GM12878 (cell line): ENCODE measurements at regions not wholly inside any gene's neighbourhood (a gene's known extent, or its start where the extent isn't known, plus 50 kb on each side); places are given as distances from the start of the nearest gene placed in this dataset.

Experiments
- ATAC-seq: fragments of 200-7000 bp; cut with Tn5 transposase; 3 replicates; pipeline ENCODE4 v1.9.1; 2020; ENCODE audit warnings: mild to moderate bottlenecking, moderate library complexity
- BruUV-seq: library from RNA; stranded (reverse); fragments of 400-500 nt; replicated peaks from 2 replicates; lab custom pipeline; 2021; lab: Mats Ljungman, UMichigan
- CTCF ChIA-PET: fragments of 300-600 bp; sonication (Branson Sonifier 250); formaldehyde crosslinking; extraction: SDS; loops from one replicate; lab custom pipeline; 2021; ENCODE audit warnings: inconsistent platforms; lab: Yijun Ruan, JAX
- POLR2A ChIA-PET: fragments of 350-600 bp; formaldehyde crosslinking; extraction: SDS; loops from one replicate; lab custom pipeline; 2021; ENCODE audit warnings: inconsistent platforms; lab: Charles Lee
- RAD21 ChIA-PET: fragments of 300-600 bp; sonication (Branson Sonifier 250); formaldehyde crosslinking; loops from one replicate; lab custom pipeline; 2023; ENCODE audit warnings: antibody characterized with exemption; ENCODE audit not compliant: unreplicated experiment; lab: Charles Lee
- SMC1A ChIA-PET: fragments of 300-600 bp; sonication (Branson Sonifier 250); formaldehyde crosslinking; loops from one replicate; lab custom pipeline; 2023; ENCODE audit not compliant: unreplicated experiment, uncharacterized antibody; lab: Charles Lee
- DNase-seq: peaks from one replicate; pipeline ENCODE4 v3.0.0-alpha.2; 2011; ENCODE audit warnings: low read depth, low spot score
- FAIRE-seq: peaks from 3 replicates; lab custom pipeline; 2011; peaks lifted over from hg19 to GRCh38; lab: Jason Lieb, UNC
- H2AFZ ChIP-seq: 2 replicates; pipeline ENCODE4 v1.6.0; 2011; ENCODE audit warnings: low read depth, low read length, control low read depth; ENCODE audit not compliant: control insufficient read depth
- H3K27ac ChIP-seq: 2 replicates; pipeline ENCODE4 v1.5.1; 2011; ENCODE audit warnings: control low read depth; ENCODE audit not compliant: control insufficient read depth, insufficient read depth
- H3K27me3 ChIP-seq, 2 experiments: replicated peaks in 1 of 2; 2 replicates each; pipeline versions ENCODE4 v1.6.0 to v1.6.1; 2011; ENCODE audit warnings: low read length in 1 of 2; ENCODE audit not compliant: control insufficient read depth in 2 of 2, insufficient read depth in 2 of 2
- H3K36me3 ChIP-seq, 2 experiments: 2 replicates each; pipeline ENCODE4 v1.5.1; 2011; ENCODE audit warnings: low read length in 1 of 2; ENCODE audit not compliant: control insufficient read depth in 2 of 2, insufficient read depth in 2 of 2
- H3K4me1 ChIP-seq: 2 replicates; pipeline ENCODE4 v1.6.1; 2011; ENCODE audit warnings: mild to moderate bottlenecking, low read length, moderate library complexity, mixed read lengths; ENCODE audit not compliant: control insufficient read depth, insufficient read depth
- H3K4me2 ChIP-seq: 2 replicates; pipeline ENCODE4 v1.6.0; 2011; ENCODE audit warnings: control low read depth; ENCODE audit not compliant: control insufficient read depth, insufficient read depth
- H3K4me3 ChIP-seq: fragments of 200-600 bp; sonication (generic); 2 replicates; pipeline ENCODE4 v1.5.1; 2016
- H3K79me2 ChIP-seq: 2 replicates; pipeline ENCODE4 v1.6.0; 2011; ENCODE audit warnings: low read length; ENCODE audit not compliant: control insufficient read depth, insufficient read depth
- H3K9ac ChIP-seq: 2 replicates; pipeline ENCODE4 v1.8.0; 2011; ENCODE audit warnings: low read length, control low read depth, mixed read lengths; ENCODE audit not compliant: control insufficient read depth, insufficient read depth
- H3K9me3 ChIP-seq: replicated peaks from 3 replicates; pipeline ENCODE4 v1.5.1; 2011; ENCODE audit warnings: mild to moderate bottlenecking, low read length; ENCODE audit not compliant: control insufficient read depth, insufficient read depth
- H4K20me1 ChIP-seq: 2 replicates; pipeline ENCODE4 v1.6.0; 2011; ENCODE audit not compliant: control insufficient read depth, insufficient read depth
- ASH2L ChIP-seq: fragments of 300-600, 200-600 bp; sonication (generic); IDR thresholded peaks from 2 replicates; pipeline ENCODE4 v1.6.1; 2017; ENCODE audit warnings: low read depth, mild to moderate bottlenecking, borderline replicate concordance
- CBFB ChIP-seq: IDR thresholded peaks from 2 replicates; pipeline ENCODE4 v1.6.1; 2016; ENCODE audit warnings: antibody characterized with exemption, low read depth
- CREB1 ChIP-seq: IDR thresholded peaks from 2 replicates; pipeline ENCODE4 v1.6.1; 2012; ENCODE audit warnings: low read depth, mild to moderate bottlenecking, inconsistent platforms
- GABPA ChIP-seq: IDR thresholded peaks from 2 replicates; pipeline ENCODE4 v1.6.1; 2014; ENCODE audit warnings: antibody characterized with exemption, low read depth, mild to moderate bottlenecking, inconsistent platforms
- GATAD2B ChIP-seq: fragments of 450-650 bp; conservative IDR thresholded peaks from 2 replicates; pipeline ENCODE4 v1.6.1; 2017; ENCODE audit warnings: low read depth, mild to moderate bottlenecking, moderate library complexity
- KAT2A ChIP-seq: conservative IDR thresholded peaks from 2 replicates; pipeline ENCODE4 v1.6.1; 2011; ENCODE audit warnings: low read depth, low read length; ENCODE audit not compliant: control insufficient read depth
- MEF2B ChIP-seq: fragments of 450-650 bp; IDR thresholded peaks from 2 replicates; pipeline ENCODE4 v1.6.1; 2018; ENCODE audit warnings: mild to moderate bottlenecking, moderate library complexity; ENCODE audit not compliant: partially characterized antibody, poor library complexity, severe bottlenecking
- RAD21 ChIP-seq: IDR thresholded peaks from 2 replicates; pipeline ENCODE4 v1.6.1; 2011; ENCODE audit warnings: mild to moderate bottlenecking, low read depth, low read length, moderate library complexity; ENCODE audit not compliant: insufficient read depth
- WRNIP1 ChIP-seq: IDR thresholded peaks from 2 replicates; pipeline ENCODE4 v1.6.1; 2011; ENCODE audit warnings: low read depth, low read length, improper control_type of control experiment, borderline replicate concordance
- WGBS: methylation state at CpG from one replicate; pipeline ENCODE4 v1.1.6; 2016; ENCODE audit warnings: low lambda C conversion rate; ENCODE audit not compliant: insufficient replicate concordance, insufficient coverage; ENCODE audit errors: missing lambda C conversion rate; 5-methylcytosine and 5-hydroxymethylcytosine counted together
- in situ Hi-C: fragments of 300-500 bp; cut with MboI; formaldehyde crosslinking; loops from 9 replicates; pipeline ENCODE4 v1.14.3; 2018; ENCODE audit warnings: mixed read lengths
- intact Hi-C: fragments of 100-400 bp; cut with micrococcal nuclease; formaldehyde crosslinking; loops from one replicate; pipeline ENCODE4 v1.14.2; 2022; ENCODE audit not compliant: unreplicated experiment
- TF ChIP-seq, protein P1 (sequence below): fragments of 450-650 bp; formaldehyde crosslinking; IDR thresholded peaks from 2 replicates; pipeline ENCODE4 v1.5.0; 2022; ENCODE audit warnings: mild to moderate bottlenecking, missing genetic modification characterization
- TF ChIP-seq, protein P2 (sequence below): fragments of 150-350 bp; IDR thresholded peaks from 2 replicates; pipeline ENCODE4 v1.6.1; 2016; ENCODE audit warnings: low read depth, low read length
- TF ChIP-seq, protein P3 (sequence below): fragments of 150-350 bp; IDR thresholded peaks from 2 replicates; pipeline ENCODE4 v1.6.1; 2014; ENCODE audit warnings: mild to moderate bottlenecking, low read depth, low read length
- TF ChIP-seq, protein P4 (sequence below): IDR thresholded peaks from 2 replicates; pipeline ENCODE4 v1.6.1; 2011; ENCODE audit warnings: low read depth, low read length, improper control_type of control experiment, borderline replicate concordance

DNA sequence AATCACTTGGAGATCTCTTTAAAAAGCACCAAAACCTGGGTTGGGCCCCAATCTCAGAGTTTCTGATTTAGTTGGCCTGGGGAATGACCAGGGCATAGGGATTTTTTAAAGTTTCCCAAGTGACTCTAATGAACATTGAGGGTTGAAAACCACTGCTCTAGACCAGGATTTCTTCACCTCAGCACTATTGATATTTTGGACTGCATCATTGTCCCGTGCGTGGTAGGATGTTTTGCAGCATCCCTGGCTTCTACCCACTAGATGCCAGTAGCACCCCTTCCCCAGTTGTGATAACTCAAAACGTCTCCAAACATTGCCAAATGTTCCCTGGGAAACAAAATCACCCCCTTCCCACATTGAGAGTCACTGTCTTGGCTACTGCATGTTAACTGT lies 61.8 kb downstream of the ATXN3L start:
- Histone ChIP-seq H3K9me3 (peaks cover 10% of the 10 kb centered on the region; the same call in 2 of the 3 replicates), H4K20me1 (no peaks in the 10 kb centered on the region), H3K27ac (peak overlapping the region; percentile 92), H2AFZ (peak overlapping the region; percentile 44; the same call in 1 of the 2 replicates), H3K4me3 (no peak overlapping the region), H3K4me1 (peaks cover 58% of the 10 kb centered on the region), H3K27me3 (no peaks in the 10 kb centered on the region), H3K4me2 (peak overlapping the region; percentile 45), H3K9ac (peak overlapping the region; percentile 39), H3K79me2 (no peaks in the 10 kb centered on the region), H3K36me3 (no peaks in the 10 kb centered on the region)
- SMC1A ChIA-PET = interaction anchor here (1.1 to 7.7 kb wide), 7 partner anchors 19 to 280 kb away, joined by 3 to 153 read pairs (median 28); no protein-coding TSS in a partner anchor
- in situ Hi-C loops (loop anchor here (5.0 to 10.0 kb wide), 3 partner anchors 166 to 306 kb away; no protein-coding TSS in a partner anchor), intact Hi-C loops (loop anchor here (1.0 to 10.0 kb wide), 5 partner anchors 87 to 443 kb away; partner anchors contain the start of gene TCEANC)
- WGBS = 0% methylated on average over 3 of the region's 3 CpGs
- DNase-seq (no peak), FAIRE-seq (no peak), ATAC-seq (peak; percentile 43)
- RAD21 ChIA-PET = interaction anchor here (1.2 to 7.4 kb wide), 10 partner anchors 82 to 310 kb away, joined by 3 to 242 read pairs (median 6); partner anchors contain the start of gene TMSB4X
- POLR2A ChIA-PET = interaction anchor here (1.3 to 5.6 kb wide), 2 partner anchors 164 to 167 kb away, joined by 4 to 49 read pairs; no protein-coding TSS in a partner anchor
- BruUV-seq = no TSS peak
- CTCF ChIA-PET = interaction anchor here (2.3 to 6.4 kb wide), 3 partner anchors 165 to 232 kb away, joined by 13 to 143 read pairs (median 104); no protein-coding TSS in a partner anchor
- TF ChIP-seq RAD21 = peak; percentile 52
- TF ChIP-seq CREB1 = peak; percentile 20; the same call in 1 of the 2 replicates
- no peak for TF ChIP-seq GABPA
- no peak for TF ChIP-seq CBFB
- TF ChIP-seq, protein P1, sequence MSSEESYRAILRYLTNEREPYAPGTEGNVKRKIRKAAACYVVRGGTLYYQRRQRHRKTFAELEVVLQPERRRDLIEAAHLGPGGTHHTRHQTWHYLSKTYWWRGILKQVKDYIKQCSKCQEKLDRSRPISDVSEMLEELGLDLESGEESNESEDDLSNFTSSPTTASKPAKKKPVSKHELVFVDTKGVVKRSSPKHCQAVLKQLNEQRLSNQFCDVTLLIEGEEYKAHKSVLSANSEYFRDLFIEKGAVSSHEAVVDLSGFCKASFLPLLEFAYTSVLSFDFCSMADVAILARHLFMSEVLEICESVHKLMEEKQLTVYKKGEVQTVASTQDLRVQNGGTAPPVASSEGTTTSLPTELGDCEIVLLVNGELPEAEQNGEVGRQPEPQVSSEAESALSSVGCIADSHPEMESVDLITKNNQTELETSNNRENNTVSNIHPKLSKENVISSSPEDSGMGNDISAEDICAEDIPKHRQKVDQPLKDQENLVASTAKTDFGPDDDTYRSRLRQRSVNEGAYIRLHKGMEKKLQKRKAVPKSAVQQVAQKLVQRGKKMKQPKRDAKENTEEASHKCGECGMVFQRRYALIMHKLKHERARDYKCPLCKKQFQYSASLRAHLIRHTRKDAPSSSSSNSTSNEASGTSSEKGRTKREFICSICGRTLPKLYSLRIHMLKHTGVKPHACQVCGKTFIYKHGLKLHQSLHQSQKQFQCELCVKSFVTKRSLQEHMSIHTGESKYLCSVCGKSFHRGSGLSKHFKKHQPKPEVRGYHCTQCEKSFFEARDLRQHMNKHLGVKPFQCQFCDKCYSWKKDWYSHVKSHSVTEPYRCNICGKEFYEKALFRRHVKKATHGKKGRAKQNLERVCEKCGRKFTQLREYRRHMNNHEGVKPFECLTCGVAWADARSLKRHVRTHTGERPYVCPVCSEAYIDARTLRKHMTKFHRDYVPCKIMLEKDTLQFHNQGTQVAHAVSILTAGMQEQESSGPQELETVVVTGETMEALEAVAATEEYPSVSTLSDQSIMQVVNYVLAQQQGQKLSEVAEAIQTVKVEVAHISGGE (CRISPR knock-in tag) = no peak
- TF ChIP-seq WRNIP1 = no peak
- TF ChIP-seq ASH2L = no peak
- peak; percentile 69; the same call in 1 of the 2 replicates for TF ChIP-seq GATAD2B
- TF ChIP-seq, protein P2, sequence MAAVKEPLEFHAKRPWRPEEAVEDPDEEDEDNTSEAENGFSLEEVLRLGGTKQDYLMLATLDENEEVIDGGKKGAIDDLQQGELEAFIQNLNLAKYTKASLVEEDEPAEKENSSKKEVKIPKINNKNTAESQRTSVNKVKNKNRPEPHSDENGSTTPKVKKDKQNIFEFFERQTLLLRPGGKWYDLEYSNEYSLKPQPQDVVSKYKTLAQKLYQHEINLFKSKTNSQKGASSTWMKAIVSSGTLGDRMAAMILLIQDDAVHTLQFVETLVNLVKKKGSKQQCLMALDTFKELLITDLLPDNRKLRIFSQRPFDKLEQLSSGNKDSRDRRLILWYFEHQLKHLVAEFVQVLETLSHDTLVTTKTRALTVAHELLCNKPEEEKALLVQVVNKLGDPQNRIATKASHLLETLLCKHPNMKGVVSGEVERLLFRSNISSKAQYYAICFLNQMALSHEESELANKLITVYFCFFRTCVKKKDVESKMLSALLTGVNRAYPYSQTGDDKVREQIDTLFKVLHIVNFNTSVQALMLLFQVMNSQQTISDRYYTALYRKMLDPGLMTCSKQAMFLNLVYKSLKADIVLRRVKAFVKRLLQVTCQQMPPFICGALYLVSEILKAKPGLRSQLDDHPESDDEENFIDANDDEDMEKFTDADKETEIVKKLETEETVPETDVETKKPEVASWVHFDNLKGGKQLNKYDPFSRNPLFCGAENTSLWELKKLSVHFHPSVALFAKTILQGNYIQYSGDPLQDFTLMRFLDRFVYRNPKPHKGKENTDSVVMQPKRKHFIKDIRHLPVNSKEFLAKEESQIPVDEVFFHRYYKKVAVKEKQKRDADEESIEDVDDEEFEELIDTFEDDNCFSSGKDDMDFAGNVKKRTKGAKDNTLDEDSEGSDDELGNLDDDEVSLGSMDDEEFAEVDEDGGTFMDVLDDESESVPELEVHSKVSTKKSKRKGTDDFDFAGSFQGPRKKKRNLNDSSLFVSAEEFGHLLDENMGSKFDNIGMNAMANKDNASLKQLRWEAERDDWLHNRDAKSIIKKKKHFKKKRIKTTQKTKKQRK = no peak
- TF ChIP-seq MEF2B = no peak
- TF ChIP-seq, protein P3, sequence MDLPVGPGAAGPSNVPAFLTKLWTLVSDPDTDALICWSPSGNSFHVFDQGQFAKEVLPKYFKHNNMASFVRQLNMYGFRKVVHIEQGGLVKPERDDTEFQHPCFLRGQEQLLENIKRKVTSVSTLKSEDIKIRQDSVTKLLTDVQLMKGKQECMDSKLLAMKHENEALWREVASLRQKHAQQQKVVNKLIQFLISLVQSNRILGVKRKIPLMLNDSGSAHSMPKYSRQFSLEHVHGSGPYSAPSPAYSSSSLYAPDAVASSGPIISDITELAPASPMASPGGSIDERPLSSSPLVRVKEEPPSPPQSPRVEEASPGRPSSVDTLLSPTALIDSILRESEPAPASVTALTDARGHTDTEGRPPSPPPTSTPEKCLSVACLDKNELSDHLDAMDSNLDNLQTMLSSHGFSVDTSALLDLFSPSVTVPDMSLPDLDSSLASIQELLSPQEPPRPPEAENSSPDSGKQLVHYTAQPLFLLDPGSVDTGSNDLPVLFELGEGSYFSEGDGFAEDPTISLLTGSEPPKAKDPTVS = no peak
- TF ChIP-seq, protein P4, sequence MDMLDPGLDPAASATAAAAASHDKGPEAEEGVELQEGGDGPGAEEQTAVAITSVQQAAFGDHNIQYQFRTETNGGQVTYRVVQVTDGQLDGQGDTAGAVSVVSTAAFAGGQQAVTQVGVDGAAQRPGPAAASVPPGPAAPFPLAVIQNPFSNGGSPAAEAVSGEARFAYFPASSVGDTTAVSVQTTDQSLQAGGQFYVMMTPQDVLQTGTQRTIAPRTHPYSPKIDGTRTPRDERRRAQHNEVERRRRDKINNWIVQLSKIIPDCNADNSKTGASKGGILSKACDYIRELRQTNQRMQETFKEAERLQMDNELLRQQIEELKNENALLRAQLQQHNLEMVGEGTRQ = no peak
- TF ChIP-seq KAT2A = no peak
